Vagina (tissue), 2 donors: ENCODE measurements at regions not wholly inside any gene's neighbourhood (a gene's known extent, or its start where the extent isn't known, plus 50 kb on each side); places are given as distances from the start of the nearest gene placed in this dataset.

ENCODE experiments used
- DNase-seq, 2 donors: peaks; one replicate each; pipeline ENCODE4 v3.0.0-alpha.2; 2017; ENCODE audit errors: extremely low spot score in 2 of 2
- H3K27ac ChIP-seq: fragments of 200-600 bp; sonication (generic); one replicate; pipeline ENCODE4 v1.5.1; 2019
- H3K27me3 ChIP-seq: fragments of 200-600 bp; sonication (generic); one replicate; pipeline ENCODE4 v1.5.1; 2019
- H3K36me3 ChIP-seq, 2 donors: fragments of 200-600 bp; sonication (generic); one replicate each; pipeline ENCODE4 v1.5.1; 2017 to 2019
- H3K4me1 ChIP-seq: fragments of 200-600 bp; sonication (generic); one replicate; pipeline ENCODE4 v1.5.1; 2019
- H3K4me3 ChIP-seq, 2 donors: fragments of 200-600 bp; sonication (generic); 1 replicate in 1 of 2; 2 replicates in 1 of 2; pipeline ENCODE4 v1.5.1; 2016 to 2019
- H3K9me3 ChIP-seq: fragments of 200-600 bp; sonication (generic); one replicate; pipeline ENCODE4 v1.5.1; 2019
- CTCF ChIP-seq, 3 experiments: fragments of 450-650 bp in 2 of 3; fragments of 200-600 bp in 1 of 3; sonication (generic) in 1 of 3; IDR thresholded peaks; one replicate each; pipeline ENCODE4 v1.5.1; 2017 to 2019; ENCODE audit warnings: antibody characterized with exemption in 3 of 3, mild to moderate bottlenecking in 2 of 3, moderate library complexity in 2 of 3
- POLR2A ChIP-seq, 2 donors: fragments of 450-650 bp; IDR thresholded peaks; one replicate each; pipeline ENCODE4 v1.6.1; 2017; ENCODE audit warnings: antibody characterized with exemption in 2 of 2, mild to moderate bottlenecking in 2 of 2, moderate library complexity in 2 of 2
- POLR2AphosphoS5 ChIP-seq, 2 donors: sonication (generic); formaldehyde crosslinking; IDR thresholded peaks; one replicate each; pipeline ENCODE4 v1.9.0; 2017; ENCODE audit warnings: antibody characterized with exemption in 2 of 2, mild to moderate bottlenecking in 2 of 2, low read depth in 1 of 2; ENCODE audit not compliant: insufficient read depth in 1 of 2
- intact Hi-C: fragments of 100-400 bp; cut with DNase I; formaldehyde crosslinking; loops from one replicate; pipeline ENCODE4 v1.15.1; 2023

DNA sequence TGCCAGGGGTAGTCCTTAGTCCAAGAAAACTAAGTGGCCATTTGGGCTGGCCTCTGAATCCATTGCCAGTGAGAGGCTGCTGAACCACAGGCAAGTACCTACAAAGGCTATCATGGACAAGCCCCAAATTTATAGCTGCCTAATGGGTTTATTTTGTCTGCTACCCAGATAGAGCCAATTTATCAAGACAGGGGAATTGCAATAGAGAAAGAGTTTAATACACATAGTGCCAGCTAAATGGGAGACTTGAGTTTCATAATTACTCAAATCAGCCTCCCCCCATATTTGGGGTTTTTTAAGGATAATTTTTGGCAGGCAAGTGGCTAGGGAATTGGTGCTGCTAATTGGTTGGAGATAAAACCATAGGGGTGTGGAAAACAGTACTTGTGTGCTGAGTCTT lies 73.1 kb upstream of the BMP2K start:
- Histone ChIP-seq H3K27ac (no peak overlapping the region), H3K4me3 (no peak overlapping the region), H3K36me3 (no peaks in the 10 kb centered on the region), H3K9me3 (peaks cover 7% of the 10 kb centered on the region), H3K4me1 (no peaks in the 10 kb centered on the region), H3K27me3 (no peaks in the 10 kb centered on the region)
- no peak for TF ChIP-seq CTCF (IDR thresholded peaks at IDR 0.05)
- TF ChIP-seq POLR2AphosphoS5 (IDR thresholded peaks at IDR 0.05; ENCODE audit: insufficient read depth in 1 of 2, low read depth in 1 of 2) = no peak
- no peak for TF ChIP-seq POLR2A (IDR thresholded peaks at IDR 0.05)
- DNase-seq = no peak
- intact Hi-C loops = no loop called here

DNA sequence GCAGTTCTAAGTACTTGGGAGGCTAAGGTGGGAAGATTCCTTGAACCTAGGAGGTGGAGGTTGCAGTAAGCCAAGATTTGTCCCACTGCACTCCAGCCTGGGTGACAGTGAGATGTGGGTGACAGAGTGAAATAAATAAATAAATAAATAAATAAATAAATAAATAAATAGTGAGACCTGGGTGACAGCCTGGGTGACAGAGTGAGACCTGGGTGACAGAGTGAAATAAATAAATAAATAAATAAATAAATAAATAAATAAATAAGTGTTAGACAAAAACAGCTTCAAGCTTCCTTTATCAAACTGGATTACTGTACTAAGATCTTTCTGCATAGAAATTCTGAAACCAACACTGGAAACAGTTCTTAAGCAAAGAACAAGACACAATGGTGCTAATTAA lies 71.8 kb upstream of the BMP2K start:
- Histone ChIP-seq H3K36me3 (no peaks in the 10 kb centered on the region), H3K27ac (no peak overlapping the region), H3K9me3 (peaks cover 7% of the 10 kb centered on the region), H3K27me3 (no peaks in the 10 kb centered on the region), H3K4me1 (no peaks in the 10 kb centered on the region), H3K4me3 (no peak overlapping the region)
- no peak for TF ChIP-seq POLR2A (IDR thresholded peaks at IDR 0.05)
- no peak for TF ChIP-seq POLR2AphosphoS5 (IDR thresholded peaks at IDR 0.05; ENCODE audit: insufficient read depth in 1 of 2, low read depth in 1 of 2)
- TF ChIP-seq CTCF (IDR thresholded peaks at IDR 0.05) = no peak
- intact Hi-C loops = no loop called here
- no peak for DNase-seq

DNA sequence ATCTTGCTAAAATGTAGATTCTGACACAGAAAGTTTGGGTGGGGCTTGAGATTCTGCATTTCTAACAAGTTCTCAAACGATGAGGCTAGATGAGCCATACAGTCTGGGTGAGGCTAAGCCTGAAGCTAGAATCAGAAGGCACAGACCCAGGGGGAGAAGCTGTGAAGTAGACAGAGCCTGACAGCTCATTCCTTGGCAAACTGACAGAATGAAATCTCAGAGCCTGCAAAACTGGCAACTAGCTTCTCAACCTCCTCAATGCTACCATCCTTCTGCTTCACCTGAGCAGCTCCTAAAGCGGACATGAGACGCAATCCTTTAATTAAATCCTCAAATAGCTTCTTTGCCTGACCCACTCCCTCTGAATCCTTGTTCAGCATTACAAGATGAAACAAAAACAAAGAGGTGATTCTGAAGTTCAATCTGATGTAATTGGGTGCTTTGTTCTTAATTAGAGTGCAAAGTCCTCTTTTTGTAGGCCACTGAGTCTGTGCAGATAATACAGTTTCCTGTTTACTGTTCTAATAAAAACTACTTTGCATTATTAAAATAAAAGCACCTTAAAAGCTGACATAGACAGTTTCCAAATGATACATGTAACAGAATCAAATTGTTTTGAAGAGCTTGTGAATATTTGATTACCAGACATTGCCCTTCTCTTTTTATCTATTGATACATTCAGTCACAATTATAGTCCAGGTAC lies 71.0 kb upstream of the BMP2K start:
- no peak overlapping the region for H3K27ac ChIP-seq
- no peak overlapping the region for H3K4me3 ChIP-seq
- no peak for DNase-seq
- no peaks in the 10 kb centered on the region for H3K27me3 ChIP-seq
- TF ChIP-seq POLR2AphosphoS5 (IDR thresholded peaks at IDR 0.05; ENCODE audit: insufficient read depth in 1 of 2, low read depth in 1 of 2) (no peak), CTCF (IDR thresholded peaks at IDR 0.05) (no peak), POLR2A (IDR thresholded peaks at IDR 0.05) (no peak)
- no peaks in the 10 kb centered on the region for H3K4me1 ChIP-seq
- H3K9me3 ChIP-seq = peaks cover 7% of the 10 kb centered on the region
- no peaks in the 10 kb centered on the region for H3K36me3 ChIP-seq
- intact Hi-C loops = no loop called here

GRCh38 chr4:78706302-78706701 lies 69.8 kb upstream of the BMP2K start:
- Histone ChIP-seq H3K4me1 (no peaks in the 10 kb centered on the region), H3K9me3 (peaks cover 7% of the 10 kb centered on the region), H3K27ac (no peak overlapping the region), H3K4me3 (no peak overlapping the region), H3K27me3 (no peaks in the 10 kb centered on the region), H3K36me3 (no peaks in the 10 kb centered on the region)
- no peak for DNase-seq
- TF ChIP-seq CTCF (IDR thresholded peaks at IDR 0.05) (no peak), POLR2AphosphoS5 (IDR thresholded peaks at IDR 0.05; ENCODE audit: insufficient read depth in 1 of 2, low read depth in 1 of 2) (no peak), POLR2A (IDR thresholded peaks at IDR 0.05) (no peak)
- intact Hi-C loops = no loop called here

DNA sequence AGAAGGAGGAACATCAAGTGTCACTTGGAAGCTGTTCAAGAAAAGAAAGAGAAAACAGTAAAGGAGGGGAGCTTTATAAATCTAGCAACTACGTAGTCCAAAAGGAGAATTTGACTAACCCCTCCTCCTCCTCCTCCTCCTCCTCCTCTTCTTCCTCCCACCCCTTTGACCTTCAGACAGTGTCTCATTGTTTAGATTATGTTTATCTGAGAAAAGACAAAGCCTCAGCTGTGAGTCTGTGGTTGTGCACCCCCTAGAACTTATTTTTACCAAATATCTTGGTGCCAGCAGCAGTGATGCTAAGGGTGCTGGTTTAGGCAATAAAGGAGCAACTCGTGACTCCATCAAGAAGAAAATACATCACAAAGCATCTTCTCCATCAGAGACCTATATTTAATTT lies 68.9 kb upstream of the BMP2K start:
- TF ChIP-seq POLR2AphosphoS5 (IDR thresholded peaks at IDR 0.05; ENCODE audit: insufficient read depth in 1 of 2, low read depth in 1 of 2) = no peak
- TF ChIP-seq CTCF (IDR thresholded peaks at IDR 0.05) = no peak
- TF ChIP-seq POLR2A (IDR thresholded peaks at IDR 0.05) = no peak
- DNase-seq = no peak
- Histone ChIP-seq H3K4me3 (no peak overlapping the region), H3K27me3 (no peaks in the 10 kb centered on the region), H3K4me1 (no peaks in the 10 kb centered on the region), H3K9me3 (peaks cover 7% of the 10 kb centered on the region), H3K36me3 (no peaks in the 10 kb centered on the region), H3K27ac (no peak overlapping the region)
- intact Hi-C loops = no loop called here
